Neuron (in vitro differentiated cells): ENCODE measurements at regions not wholly inside any gene's neighbourhood (a gene's known extent, or its start where the extent isn't known, plus 50 kb on each side); places are given as distances from the start of the nearest gene placed in this dataset.

ENCODE experiments used
- H2AFZ ChIP-seq: one replicate; pipeline ENCODE4 v1.6.1; 2013; ENCODE audit warnings: low read depth, mild to moderate bottlenecking, inconsistent platforms, low read length, moderate library complexity
- H3K27me3 ChIP-seq: one replicate; pipeline ENCODE4 v1.6.1; 2013; ENCODE audit warnings: low read length; ENCODE audit not compliant: insufficient read depth
- H3K36me3 ChIP-seq: one replicate; pipeline ENCODE4 v1.6.1; 2013; ENCODE audit warnings: low read length; ENCODE audit not compliant: insufficient read depth
- H3K4me1 ChIP-seq: one replicate; pipeline ENCODE4 v1.6.1; 2013; ENCODE audit warnings: low read length; ENCODE audit not compliant: insufficient read depth
- H3K4me3 ChIP-seq: 2 replicates; pipeline ENCODE4 v1.5.1; 2013; ENCODE audit warnings: mild to moderate bottlenecking, low read length, moderate library complexity
- H3K9me3 ChIP-seq: one replicate; pipeline ENCODE4 v1.6.1; 2013; ENCODE audit warnings: low read length

DNA sequence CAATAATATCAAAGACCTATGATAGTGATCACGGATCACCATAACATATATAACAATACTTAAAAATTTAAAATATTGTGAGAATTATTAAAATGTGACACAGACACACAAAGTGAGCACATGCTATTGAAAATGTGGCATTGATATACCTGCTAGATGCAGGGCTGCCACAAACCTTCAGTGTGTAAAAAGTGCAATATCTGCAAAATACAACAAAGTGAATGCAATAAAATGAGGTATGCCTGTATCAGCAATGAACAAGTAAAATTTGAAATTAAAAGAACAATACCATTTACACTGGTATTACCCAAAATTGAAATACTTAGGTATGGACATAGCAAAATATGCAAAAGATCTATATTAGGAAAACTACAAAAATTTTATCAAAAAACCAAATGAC lies 1217.8 kb upstream of the PCDH20 start:
- Histone ChIP-seq H3K27me3 (no peaks in the 10 kb centered on the region), H3K36me3 (no peaks in the 10 kb centered on the region), H3K4me3 (no peak overlapping the region), H3K4me1 (no peaks in the 10 kb centered on the region), H2AFZ (no peak overlapping the region), H3K9me3 (no peaks in the 10 kb centered on the region)

GRCh38 chr13:62631619-62632018 lies 1216.0 kb upstream of the PCDH20 start:
- H3K27me3 ChIP-seq, result no peaks in the 10 kb centered on the region
- no peaks in the 10 kb centered on the region for H3K4me1 ChIP-seq
- H3K9me3 ChIP-seq, result no peaks in the 10 kb centered on the region
- no peak overlapping the region for H3K4me3 ChIP-seq
- no peaks in the 10 kb centered on the region for H3K36me3 ChIP-seq
- H2AFZ ChIP-seq, result no peak overlapping the region

DNA sequence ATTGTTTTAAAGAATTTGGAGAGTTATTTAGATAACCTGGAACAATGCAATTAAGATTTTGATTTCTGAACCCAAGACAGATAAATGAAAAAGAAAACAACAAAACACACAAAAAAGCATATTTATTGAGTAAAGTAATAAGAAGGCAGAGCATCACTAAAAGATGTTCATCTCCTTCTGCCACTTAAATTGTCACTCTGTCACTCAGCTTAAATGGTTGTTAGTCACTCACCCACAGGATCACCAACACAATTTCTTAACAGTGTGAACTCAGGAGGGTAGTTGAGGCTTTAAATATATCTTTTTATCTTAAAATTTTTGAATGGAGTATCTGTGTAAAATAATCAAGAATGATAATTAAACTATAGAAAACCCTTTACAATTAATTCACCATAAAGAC lies 1215.5 kb upstream of the PCDH20 start:
- no peaks in the 10 kb centered on the region for H3K27me3 ChIP-seq
- H2AFZ ChIP-seq, result no peak overlapping the region
- H3K36me3 ChIP-seq, result no peaks in the 10 kb centered on the region
- no peak overlapping the region for H3K4me3 ChIP-seq
- no peaks in the 10 kb centered on the region for H3K4me1 ChIP-seq
- no peaks in the 10 kb centered on the region for H3K9me3 ChIP-seq

GRCh38 chr13:62629618-62630017 lies 1214.0 kb upstream of the PCDH20 start:
- H2AFZ ChIP-seq, result no peak overlapping the region
- no peaks in the 10 kb centered on the region for H3K4me1 ChIP-seq
- no peaks in the 10 kb centered on the region for H3K36me3 ChIP-seq
- H3K9me3 ChIP-seq, result no peaks in the 10 kb centered on the region
- no peaks in the 10 kb centered on the region for H3K27me3 ChIP-seq
- no peak overlapping the region for H3K4me3 ChIP-seq

- H3K4me1 ChIP-seq, result no peaks in the 10 kb centered on the region
- no peaks in the 10 kb centered on the region for H3K36me3 ChIP-seq
- H2AFZ ChIP-seq, result no peak overlapping the region
- H3K4me3 ChIP-seq, result no peak overlapping the region
- H3K27me3 ChIP-seq, result no peaks in the 10 kb centered on the region
- H3K9me3 ChIP-seq, result no peaks in the 10 kb centered on the region
Observed at GRCh38 chr13:62627226-62627625, 1211.6 kb upstream of the PCDH20 start.

- H3K4me1 ChIP-seq, result no peaks in the 10 kb centered on the region
Observed at GRCh38 chr13:62626771-62627170, 1211.1 kb upstream of the PCDH20 start.

DNA sequence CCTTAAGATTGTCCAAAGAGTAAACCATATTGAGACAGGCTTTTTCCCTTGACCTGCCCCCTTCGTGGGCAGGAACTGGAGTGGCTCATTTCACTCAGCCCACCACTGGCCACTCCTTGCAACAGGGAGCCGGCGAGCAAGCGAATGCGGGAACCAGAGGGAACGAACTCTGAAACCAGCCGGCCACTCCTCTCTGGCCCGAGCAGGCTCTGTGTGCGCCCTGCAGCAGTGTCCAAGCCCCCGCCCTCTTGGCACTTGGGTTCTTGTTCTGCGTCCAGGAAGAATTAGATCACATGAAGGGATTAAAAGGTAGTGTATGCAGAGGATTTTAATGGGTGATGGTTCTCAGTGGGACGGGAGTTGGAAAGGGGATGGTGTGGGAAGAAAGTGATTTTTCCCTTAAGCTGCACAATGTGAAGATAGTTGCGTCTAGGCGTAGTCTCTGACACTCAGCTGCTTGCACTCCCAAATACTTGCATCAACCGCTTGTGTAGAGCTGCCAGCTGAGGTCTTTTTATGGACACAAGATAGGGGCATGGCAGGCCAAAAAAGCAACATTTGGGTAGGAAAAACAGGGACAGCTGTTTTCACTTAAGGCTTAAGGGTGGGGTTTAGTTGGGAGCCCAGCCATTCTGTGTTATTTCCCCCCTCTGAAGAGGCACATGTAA lies 1209.7 kb upstream of the PCDH20 start:
- no peaks in the 10 kb centered on the region for H3K9me3 ChIP-seq
- H3K4me3 ChIP-seq, result no peak overlapping the region
- H2AFZ ChIP-seq, result no peak overlapping the region
- H3K4me1 ChIP-seq, result no peaks in the 10 kb centered on the region
- no peaks in the 10 kb centered on the region for H3K36me3 ChIP-seq
- no peaks in the 10 kb centered on the region for H3K27me3 ChIP-seq

More at GRCh38 chr13:62626771-62627170, 1211.1 kb upstream of the PCDH20 start:
- H3K4me3 ChIP-seq, result no peak overlapping the region
- H2AFZ ChIP-seq, result no peak overlapping the region
- H3K36me3 ChIP-seq, result no peaks in the 10 kb centered on the region
- no peaks in the 10 kb centered on the region for H3K27me3 ChIP-seq
- no peaks in the 10 kb centered on the region for H3K9me3 ChIP-seq

DNA sequence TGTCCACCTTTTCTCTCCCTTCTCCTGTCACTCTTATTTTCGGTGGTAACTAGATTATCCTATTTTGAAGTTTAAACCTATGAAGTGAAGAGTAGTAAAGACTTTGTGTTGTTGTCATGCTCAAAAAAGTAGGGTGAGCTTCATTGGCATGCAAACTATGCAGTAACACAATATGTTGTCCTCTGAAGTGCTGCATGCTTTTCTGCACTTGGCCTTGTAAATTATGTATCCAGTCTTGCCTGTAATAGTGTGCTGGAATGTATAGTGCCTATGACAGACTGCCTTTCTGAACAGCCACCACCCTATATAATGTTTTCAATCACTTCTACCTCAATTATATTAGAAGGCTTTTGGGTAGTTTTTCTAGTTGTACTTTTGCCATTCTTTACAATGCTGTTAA lies 1198.2 kb upstream of the PCDH20 start:
- Histone ChIP-seq H3K36me3 (no peaks in the 10 kb centered on the region), H3K4me3 (no peak overlapping the region), H3K4me1 (peaks cover 3% of the 10 kb centered on the region), H3K27me3 (no peaks in the 10 kb centered on the region), H3K9me3 (no peaks in the 10 kb centered on the region), H2AFZ (no peak overlapping the region)

GRCh38 chr13:62611343-62611742 lies 1195.7 kb upstream of the PCDH20 start:
- Histone ChIP-seq H3K4me3 (no peak overlapping the region), H3K4me1 (peaks cover 3% of the 10 kb centered on the region), H3K27me3 (no peaks in the 10 kb centered on the region)

DNA sequence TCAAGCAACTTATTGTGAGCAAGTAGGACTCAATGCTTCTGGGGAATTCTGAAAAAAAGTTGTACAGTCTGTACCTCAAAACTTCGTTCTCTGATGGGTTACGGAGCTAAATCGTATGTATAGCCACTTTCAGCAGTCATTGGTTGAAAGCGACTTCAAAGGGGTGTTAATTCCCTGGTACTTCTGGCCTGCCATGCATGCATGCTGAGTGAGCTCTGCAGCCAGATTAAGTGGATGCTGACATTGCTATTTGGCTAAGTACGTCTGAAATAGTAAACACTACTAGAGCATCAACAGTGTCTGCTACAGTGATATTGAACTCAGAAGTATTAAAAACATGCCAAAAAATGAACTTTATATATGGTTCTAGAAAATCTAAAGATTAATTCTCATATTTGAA lies 1183.1 kb upstream of the PCDH20 start:
- H3K27me3 ChIP-seq, result no peaks in the 10 kb centered on the region
- H3K36me3 ChIP-seq, result no peaks in the 10 kb centered on the region
- no peak overlapping the region for H3K4me3 ChIP-seq

More at GRCh38 chr13:62611343-62611742, 1195.7 kb upstream of the PCDH20 start:
- no peaks in the 10 kb centered on the region for H3K36me3 ChIP-seq
- H3K9me3 ChIP-seq, result no peaks in the 10 kb centered on the region
- no peak overlapping the region for H2AFZ ChIP-seq

GRCh38 chr13:62595976-62596375 lies 1180.3 kb upstream of the PCDH20 start:
- Histone ChIP-seq H3K36me3 (no peaks in the 10 kb centered on the region), H3K9me3 (no peaks in the 10 kb centered on the region), H3K4me1 (no peaks in the 10 kb centered on the region), H3K27me3 (no peaks in the 10 kb centered on the region), H3K4me3 (no peak overlapping the region), H2AFZ (no peak overlapping the region)

More for the DNA sequence above, 1183.1 kb upstream of the PCDH20 start:
- no peaks in the 10 kb centered on the region for H3K4me1 ChIP-seq
- no peaks in the 10 kb centered on the region for H3K9me3 ChIP-seq
- no peak overlapping the region for H2AFZ ChIP-seq

DNA sequence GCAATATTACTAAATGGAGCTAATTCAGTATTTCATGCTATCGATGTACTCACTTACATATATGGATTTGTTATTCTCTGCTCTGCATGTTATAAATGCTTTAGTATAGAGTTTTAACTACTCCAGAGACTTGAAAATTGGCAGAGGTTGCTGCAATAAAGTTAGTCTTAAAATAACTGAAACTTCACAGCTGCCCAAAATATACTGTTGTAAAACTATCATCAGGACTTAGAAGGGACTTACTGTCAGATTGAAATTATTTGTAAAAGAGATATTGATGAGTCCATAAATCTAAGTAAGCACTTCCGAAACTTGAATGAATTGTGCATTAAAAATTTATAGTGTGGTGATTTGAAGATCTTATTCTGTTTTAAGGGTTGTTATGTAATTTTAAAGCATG lies 1178.2 kb upstream of the PCDH20 start:
- Histone ChIP-seq H3K4me3 (no peak overlapping the region), H3K27me3 (no peaks in the 10 kb centered on the region), H3K4me1 (no peaks in the 10 kb centered on the region), H3K9me3 (no peaks in the 10 kb centered on the region), H2AFZ (no peak overlapping the region), H3K36me3 (no peaks in the 10 kb centered on the region)

GRCh38 chr13:62583466-62583865 lies 1167.8 kb upstream of the PCDH20 start:
- Histone ChIP-seq H3K27me3 (no peaks in the 10 kb centered on the region), H3K9me3 (no peaks in the 10 kb centered on the region), H3K4me1 (no peaks in the 10 kb centered on the region), H2AFZ (no peak overlapping the region), H3K36me3 (no peaks in the 10 kb centered on the region), H3K4me3 (no peak overlapping the region)

- no peaks in the 10 kb centered on the region for H3K36me3 ChIP-seq
- no peaks in the 10 kb centered on the region for H3K4me1 ChIP-seq
- H3K4me3 ChIP-seq, result no peak overlapping the region
- no peaks in the 10 kb centered on the region for H3K27me3 ChIP-seq
- H2AFZ ChIP-seq, result no peak overlapping the region
- H3K9me3 ChIP-seq, result no peaks in the 10 kb centered on the region
Observed at GRCh38 chr13:62578402-62578801, 1162.8 kb upstream of the PCDH20 start.
